ENCODE measurements at regions not wholly inside any gene's neighbourhood (a gene's known extent, or its start where the extent isn't known, plus 50 kb on each side); places are given as distances from the start of the nearest gene placed in this dataset.
"Not testable (repeated sequence)": the region's sequence is repeated elsewhere in the genome, so short reads cannot be mapped to it uniquely, and the experiment has no call there.

- TF ChIP-seq CTCF (IDR thresholded peaks at IDR 0.05; ENCODE audit: low read depth, low read length): no peak
- no peak overlapping the region for H3K4me3 ChIP-seq (ENCODE audit: low read depth, low read length)
- no peak overlapping the region for H3K27ac ChIP-seq
- H3K36me3 ChIP-seq: no peaks in the 10 kb centered on the region
- no peak for DNase-seq
- H3K27me3 ChIP-seq (ENCODE audit: insufficient read depth, low read depth, severe bottlenecking): no peaks in the 10 kb centered on the region
- H3K9me3 ChIP-seq (ENCODE audit: severe bottlenecking): no peaks in the 10 kb centered on the region
These were observed 1926.9 kb upstream of the RAG2 start for GRCh38 chr11:38524945-38525344.

GRCh38 chr11:38517991-38518390 lies 1920.0 kb upstream of the RAG2 start:
- Histone ChIP-seq H3K36me3 (no peaks in the 10 kb centered on the region), H3K9me3 (ENCODE audit: severe bottlenecking) (no peaks in the 10 kb centered on the region), H3K27me3 (ENCODE audit: insufficient read depth, low read depth, severe bottlenecking) (no peaks in the 10 kb centered on the region), H3K4me3 (ENCODE audit: low read depth, low read length) (no peak overlapping the region), H3K27ac (no peak overlapping the region)
- no peak for DNase-seq
- TF ChIP-seq CTCF (IDR thresholded peaks at IDR 0.05; ENCODE audit: low read depth, low read length): no peak

- DNase-seq; H3K9me3 ChIP-seq (ENCODE audit: severe bottlenecking); H3K36me3 ChIP-seq; H3K27ac ChIP-seq; H3K27me3 ChIP-seq (ENCODE audit: insufficient read depth, low read depth, severe bottlenecking); H3K4me3 ChIP-seq (ENCODE audit: low read depth, low read length): not testable (repeated sequence)
These were observed 1914.8 kb upstream of the RAG2 start for GRCh38 chr11:38512830-38513229.

GRCh38 chr11:38510041-38510440 lies 1912.0 kb upstream of the RAG2 start:
- Histone ChIP-seq H3K36me3 (no peaks in the 10 kb centered on the region), H3K27me3 (ENCODE audit: insufficient read depth, low read depth, severe bottlenecking) (no peaks in the 10 kb centered on the region), H3K4me3 (ENCODE audit: low read depth, low read length) (no peak overlapping the region), H3K9me3 (ENCODE audit: severe bottlenecking) (no peaks in the 10 kb centered on the region), H3K27ac (no peak overlapping the region)
- DNase-seq: no peak
- TF ChIP-seq CTCF (IDR thresholded peaks at IDR 0.05; ENCODE audit: low read depth, low read length): no peak

- TF ChIP-seq CTCF (IDR thresholded peaks at IDR 0.05; ENCODE audit: low read depth, low read length): no peak
These were observed 1905.8 kb upstream of the RAG2 start for GRCh38 chr11:38503876-38504275.

GRCh38 chr11:38498721-38499120 lies 1900.7 kb upstream of the RAG2 start:
- Histone ChIP-seq H3K27ac (no peak overlapping the region), H3K27me3 (ENCODE audit: insufficient read depth, low read depth, severe bottlenecking) (no peaks in the 10 kb centered on the region), H3K9me3 (ENCODE audit: severe bottlenecking) (no peaks in the 10 kb centered on the region), H3K4me3 (ENCODE audit: low read depth, low read length) (no peak overlapping the region), H3K36me3 (no peaks in the 10 kb centered on the region)
- DNase-seq: peak; percentile 46
- TF ChIP-seq CTCF (IDR thresholded peaks at IDR 0.05; ENCODE audit: low read depth, low read length): no peak

More at GRCh38 chr11:38503876-38504275, 1905.8 kb upstream of the RAG2 start:
- no peak overlapping the region for H3K27ac ChIP-seq
- no peaks in the 10 kb centered on the region for H3K36me3 ChIP-seq
- no peak for DNase-seq
- no peaks in the 10 kb centered on the region for H3K9me3 ChIP-seq (ENCODE audit: severe bottlenecking)
- H3K27me3 ChIP-seq (ENCODE audit: insufficient read depth, low read depth, severe bottlenecking): no peaks in the 10 kb centered on the region
- H3K4me3 ChIP-seq (ENCODE audit: low read depth, low read length): no peak overlapping the region
